ENCODE measurements at regions not wholly inside any gene's neighbourhood (a gene's known extent, or its start where the extent isn't known, plus 50 kb on each side); places are given as distances from the start of the nearest gene placed in this dataset.
"Not testable (repeated sequence)": the region's sequence is repeated elsewhere in the genome, so short reads cannot be mapped to it uniquely, and the experiment has no call there.

DNA sequence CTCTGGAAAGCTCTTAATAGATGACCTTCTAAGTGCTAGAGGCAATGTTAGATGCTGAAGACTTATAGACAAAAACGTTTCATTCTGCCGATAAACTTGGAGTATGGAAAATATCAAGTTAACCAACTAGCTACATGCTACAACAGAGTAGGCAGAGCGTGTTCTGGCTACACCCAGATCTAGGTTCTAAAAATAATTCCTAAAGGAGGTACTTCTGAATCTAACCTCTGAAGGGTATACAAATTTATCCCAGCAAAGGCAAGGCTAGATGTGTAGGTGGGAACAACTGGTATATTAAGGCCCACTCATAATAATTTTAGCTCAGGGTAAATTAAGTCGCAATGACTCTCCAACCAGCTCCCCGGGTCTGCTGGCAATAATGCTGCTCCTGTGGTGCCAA lies 67.6 kb upstream of the NBPF26 start:
- not testable (repeated sequence) for H3K4me3 ChIP-seq, H3K27ac ChIP-seq

DNA sequence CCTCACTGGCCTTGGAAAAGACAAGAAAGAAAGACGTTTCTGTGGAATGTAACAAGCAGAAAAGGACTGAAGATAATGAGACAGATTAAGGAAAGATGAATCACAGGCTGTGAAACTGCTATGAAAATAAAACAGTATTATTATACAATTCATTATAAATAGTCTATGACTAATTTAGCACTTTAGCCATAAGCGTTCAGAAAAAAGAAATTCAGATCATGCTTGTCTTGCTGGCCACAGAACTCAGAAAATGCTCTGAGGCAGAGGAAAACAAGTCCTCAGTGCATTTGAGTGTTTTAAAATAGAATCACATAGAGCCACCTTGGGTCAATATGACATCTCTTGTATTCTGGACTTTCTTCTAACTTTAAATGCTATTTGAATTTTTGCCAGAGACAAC lies 65.9 kb upstream of the NBPF26 start:
- not testable (repeated sequence) for H3K27ac ChIP-seq, H3K4me3 ChIP-seq

DNA sequence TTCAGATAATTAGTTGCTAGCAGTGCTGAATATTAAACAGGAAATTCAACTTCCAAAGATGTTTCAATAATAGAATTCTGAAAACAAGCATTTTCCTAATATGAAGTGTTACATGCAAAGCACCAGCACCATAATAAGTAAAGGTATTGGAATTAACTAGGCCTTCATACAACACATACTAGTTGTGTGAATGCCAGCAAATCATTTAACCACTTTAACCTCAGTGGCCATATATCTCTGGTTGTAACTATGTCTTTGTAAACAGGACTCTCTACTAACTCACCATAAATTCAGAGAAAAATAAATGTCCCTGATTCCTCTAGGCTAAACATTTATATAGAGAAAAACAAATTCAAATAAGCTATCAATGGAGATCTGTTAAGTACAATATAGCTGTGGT lies 65.1 kb upstream of the NBPF26 start:
- H3K4me3 ChIP-seq = not testable (repeated sequence)

DNA sequence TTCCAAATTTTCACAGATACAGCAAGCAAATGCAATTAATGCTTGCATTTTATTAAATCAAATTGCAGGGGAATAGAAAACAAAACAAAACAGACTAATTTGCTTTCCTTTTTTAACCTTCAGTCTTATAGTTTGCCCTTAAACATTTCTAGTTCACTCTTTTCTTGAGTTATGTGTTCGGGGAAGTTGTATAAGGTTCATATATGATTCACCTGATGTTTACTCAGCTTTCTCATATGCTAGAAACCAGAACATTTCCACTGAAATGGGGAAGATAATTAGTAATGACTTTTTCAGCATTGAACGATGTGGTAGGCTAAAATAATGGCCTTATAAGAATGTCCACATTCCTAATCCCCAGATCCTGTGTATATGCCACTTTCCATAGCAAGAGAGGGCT lies 64.6 kb upstream of the NBPF26 start:
- H3K27ac ChIP-seq, H3K4me3 ChIP-seq: not testable (repeated sequence)

More for the DNA sequence above, 65.1 kb upstream of the NBPF26 start:
- H3K27ac ChIP-seq = not testable (repeated sequence)

DNA sequence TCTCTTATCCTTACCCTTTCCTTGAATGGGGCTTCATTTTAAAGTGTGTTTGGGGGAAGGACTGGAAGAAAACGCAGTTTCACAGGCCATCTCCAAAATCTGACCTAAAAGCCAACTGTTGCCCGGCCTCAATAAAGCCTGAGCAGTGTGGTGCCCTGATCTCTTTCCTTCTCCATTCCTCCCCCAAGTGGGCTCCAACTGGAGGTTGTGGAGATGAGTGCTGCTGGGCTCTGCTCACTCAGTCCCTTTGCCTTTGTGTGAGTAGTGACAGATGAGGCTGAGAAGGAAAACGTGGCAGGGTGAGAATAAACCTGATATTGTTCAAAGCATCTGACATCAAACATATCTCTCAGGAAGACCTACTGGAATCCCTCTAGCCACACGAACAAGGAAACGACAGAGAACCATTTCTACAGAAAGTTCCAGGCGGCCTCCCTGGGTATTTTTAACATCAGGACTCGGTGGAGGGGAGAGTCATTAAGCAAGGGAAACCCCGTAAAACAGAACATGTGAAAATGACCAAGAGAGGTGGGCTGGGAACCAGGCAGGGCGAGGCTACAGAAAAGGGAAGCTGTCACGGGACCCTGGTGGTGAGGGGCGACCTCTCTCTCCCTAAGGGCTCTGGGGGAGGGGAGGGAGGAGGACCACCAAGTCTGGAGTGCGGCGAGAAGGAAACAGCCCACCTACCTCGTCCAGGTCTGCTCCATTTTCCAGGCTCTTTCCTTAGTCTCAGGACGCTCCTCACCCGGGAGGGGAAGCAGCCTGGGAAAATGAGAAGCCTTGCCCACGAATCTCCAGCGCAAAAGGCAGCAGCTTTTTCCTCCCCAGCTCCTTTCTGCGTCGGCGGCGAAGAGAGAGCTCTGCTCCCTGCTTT lies 59.1 kb upstream of the NBPF26 start:
- peak overlapping the region in 1 of 7 experiments; percentile 25 for H3K4me3 ChIP-seq
- not testable (repeated sequence) for H3K27ac ChIP-seq

DNA sequence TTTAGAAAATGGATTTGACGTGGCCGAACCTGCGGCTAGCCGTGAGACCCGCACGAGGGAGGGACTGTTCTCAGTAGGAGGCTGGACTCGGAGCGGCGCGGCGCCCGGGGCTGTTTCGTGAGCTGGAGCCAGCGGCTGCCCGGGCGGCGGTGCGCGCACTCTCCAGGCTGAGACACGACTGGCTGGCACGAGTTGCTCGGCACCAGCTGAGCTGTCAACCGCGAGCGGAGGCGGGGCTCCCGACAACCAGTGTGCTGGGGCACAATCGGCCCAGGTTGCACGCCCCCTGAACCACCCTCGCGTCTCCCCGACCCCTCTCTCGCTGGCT lies 58.5 kb upstream of the NBPF26 start:
- peak overlapping the region in 1 of 7 experiments; percentile 25 for H3K4me3 ChIP-seq
- H3K27ac ChIP-seq = not testable (repeated sequence)

DNA sequence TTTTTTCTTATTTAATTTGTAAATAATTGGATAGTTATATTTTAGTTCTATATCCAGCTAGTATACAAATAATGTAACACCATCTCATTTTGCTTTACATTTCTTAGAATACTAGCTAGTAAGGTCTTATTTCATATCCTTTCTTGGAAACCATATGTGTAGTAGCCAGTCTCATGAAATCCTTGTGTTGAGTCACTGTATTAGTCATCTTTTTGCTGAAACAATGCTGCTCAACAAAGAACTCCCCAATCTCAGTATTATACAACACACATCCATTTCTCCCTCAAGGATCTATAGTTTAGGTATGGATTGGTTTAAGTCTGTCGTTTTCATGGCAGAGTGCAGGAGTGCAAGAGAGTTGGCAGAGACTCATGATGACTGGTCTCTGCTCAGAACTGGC lies 55.6 kb upstream of the NBPF26 start:
- not testable (repeated sequence) for H3K27ac ChIP-seq, H3K4me3 ChIP-seq
